Thyroid gland (tissue), 4 donors: ENCODE measurements at regions not wholly inside any gene's neighbourhood (a gene's known extent, or its start where the extent isn't known, plus 50 kb on each side); places are given as distances from the start of the nearest gene placed in this dataset.

Source experiments
- CTCF ChIP-seq, 6 experiments: fragments of 200-600 bp in 3 of 6; fragments of 450-650 bp in 3 of 6; sonication (generic) in 3 of 6; IDR thresholded peaks; one replicate each; pipeline ENCODE4 v1.5.1; 2016 to 2019; ENCODE audit warnings: antibody characterized with exemption in 6 of 6, mild to moderate bottlenecking in 2 of 6, inconsistent platforms in 1 of 6, moderate library complexity in 1 of 6
- POLR2A ChIP-seq, 2 donors: fragments of 450-650 bp; IDR thresholded peaks; one replicate each; pipeline ENCODE4 v1.6.1; 2017; ENCODE audit warnings: antibody characterized with exemption in 2 of 2, mild to moderate bottlenecking in 2 of 2, moderate library complexity in 1 of 2

- TF ChIP-seq CTCF (IDR thresholded peaks at IDR 0.05) (no peak), POLR2A (IDR thresholded peaks at IDR 0.05) (no peak)
These were observed 184.8 kb upstream of the ZFHX3 start for GRCh38 chr16:73232555-73233328.
